ENCODE measurements at regions not wholly inside any gene's neighbourhood (a gene's known extent, or its start where the extent isn't known, plus 50 kb on each side); places are given as distances from the start of the nearest gene placed in this dataset.

- TF ChIP-seq CTCF (IDR thresholded peaks at IDR 0.05; ENCODE audit: borderline replicate concordance, extremely low read depth, low read length, poor library complexity, severe bottlenecking) = no peak
- no peak for TF ChIP-seq EZH2 (IDR thresholded peaks at IDR 0.05; ENCODE audit: borderline replicate concordance, low read depth, low read length, severe bottlenecking)
Observed at GRCh38 chr3:194833114-194833910, 147.6 kb downstream of the FAM43A start.
